ENCODE measurements at regions not wholly inside any gene's neighbourhood (a gene's known extent, or its start where the extent isn't known, plus 50 kb on each side); places are given as distances from the start of the nearest gene placed in this dataset.

DNA sequence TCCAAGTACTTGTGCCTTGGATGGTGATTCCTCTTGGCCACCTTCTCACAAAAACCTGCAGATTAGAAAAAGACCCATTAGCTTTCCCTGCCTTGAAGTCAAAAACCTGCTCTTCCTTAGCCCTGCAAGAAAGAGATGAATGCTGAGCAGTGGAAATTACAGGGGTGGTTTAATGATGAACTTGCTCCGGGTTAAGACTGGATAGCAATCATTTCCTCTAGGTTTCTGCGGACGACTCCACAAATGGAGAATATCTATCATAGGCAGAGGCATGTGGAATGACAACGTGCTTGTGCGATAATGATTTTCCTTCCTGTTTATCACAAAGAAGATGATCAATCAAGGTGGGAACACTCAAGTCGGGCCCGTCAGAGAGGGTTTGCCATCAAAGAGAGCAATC is 201.2 kb upstream of the ERCC4 start (continued):
- TF ChIP-seq, protein P1, sequence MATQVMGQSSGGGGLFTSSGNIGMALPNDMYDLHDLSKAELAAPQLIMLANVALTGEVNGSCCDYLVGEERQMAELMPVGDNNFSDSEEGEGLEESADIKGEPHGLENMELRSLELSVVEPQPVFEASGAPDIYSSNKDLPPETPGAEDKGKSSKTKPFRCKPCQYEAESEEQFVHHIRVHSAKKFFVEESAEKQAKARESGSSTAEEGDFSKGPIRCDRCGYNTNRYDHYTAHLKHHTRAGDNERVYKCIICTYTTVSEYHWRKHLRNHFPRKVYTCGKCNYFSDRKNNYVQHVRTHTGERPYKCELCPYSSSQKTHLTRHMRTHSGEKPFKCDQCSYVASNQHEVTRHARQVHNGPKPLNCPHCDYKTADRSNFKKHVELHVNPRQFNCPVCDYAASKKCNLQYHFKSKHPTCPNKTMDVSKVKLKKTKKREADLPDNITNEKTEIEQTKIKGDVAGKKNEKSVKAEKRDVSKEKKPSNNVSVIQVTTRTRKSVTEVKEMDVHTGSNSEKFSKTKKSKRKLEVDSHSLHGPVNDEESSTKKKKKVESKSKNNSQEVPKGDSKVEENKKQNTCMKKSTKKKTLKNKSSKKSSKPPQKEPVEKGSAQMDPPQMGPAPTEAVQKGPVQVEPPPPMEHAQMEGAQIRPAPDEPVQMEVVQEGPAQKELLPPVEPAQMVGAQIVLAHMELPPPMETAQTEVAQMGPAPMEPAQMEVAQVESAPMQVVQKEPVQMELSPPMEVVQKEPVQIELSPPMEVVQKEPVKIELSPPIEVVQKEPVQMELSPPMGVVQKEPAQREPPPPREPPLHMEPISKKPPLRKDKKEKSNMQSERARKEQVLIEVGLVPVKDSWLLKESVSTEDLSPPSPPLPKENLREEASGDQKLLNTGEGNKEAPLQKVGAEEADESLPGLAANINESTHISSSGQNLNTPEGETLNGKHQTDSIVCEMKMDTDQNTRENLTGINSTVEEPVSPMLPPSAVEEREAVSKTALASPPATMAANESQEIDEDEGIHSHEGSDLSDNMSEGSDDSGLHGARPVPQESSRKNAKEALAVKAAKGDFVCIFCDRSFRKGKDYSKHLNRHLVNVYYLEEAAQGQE (IDR thresholded peaks at IDR 0.05; ENCODE audit: low read depth), result no peak
- TF ChIP-seq EGR1 (IDR thresholded peaks at IDR 0.05; ENCODE audit: low read depth) (no peak), TCF7L2 (IDR thresholded peaks at IDR 0.05; ENCODE audit: borderline replicate concordance, extremely low read depth, insufficient read depth, insufficient read length) (no peak), SP1 (IDR thresholded peaks at IDR 0.05; ENCODE audit: low read depth) (no peak), POLR2A (IDR thresholded peaks at IDR 0.05; ENCODE audit: borderline replicate concordance, extremely low read depth, insufficient read depth, insufficient read length) (no peak)

DNA sequence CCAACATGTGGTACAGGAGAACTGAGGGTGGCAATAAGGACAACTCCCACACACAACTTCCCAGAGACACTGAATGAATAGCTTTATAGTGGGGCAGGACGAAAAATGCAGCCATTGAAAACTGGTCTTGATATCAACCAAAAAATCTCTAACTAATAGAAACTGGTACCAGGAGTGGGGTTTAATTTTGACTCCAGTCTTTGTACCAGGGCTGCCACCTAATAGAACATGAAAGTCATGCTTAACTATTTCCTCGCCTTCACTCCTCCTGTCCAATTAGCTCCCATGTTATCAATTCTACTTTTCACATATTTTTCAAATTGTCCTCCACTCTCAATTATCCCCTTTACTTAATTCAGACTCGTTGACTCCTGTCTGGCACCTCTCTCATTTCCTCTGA is 192.0 kb upstream of the ERCC4 start:
- TF ChIP-seq TCF7L2 (IDR thresholded peaks at IDR 0.05; ENCODE audit: borderline replicate concordance, extremely low read depth, insufficient read depth, insufficient read length), result no peak
- no TSS peak for BruUV-seq (replicated peaks)
- H3K27ac ChIP-seq (ENCODE audit: low read depth, low read length), result no peak overlapping the region
- H3K9ac ChIP-seq (ENCODE audit: low read length), result no peak overlapping the region
- POLR2A ChIA-PET, result no interaction called here
- H3K4me1 ChIP-seq (ENCODE audit: control insufficient read depth in 1 of 2, insufficient read depth in 2 of 2, low read length in 2 of 2), result no peaks in the 10 kb centered on the region
- RAD21 ChIA-PET (ENCODE audit: low non-redundant PET in 1 of 2, low total read pairs in 2 of 2, uncharacterized antibody in 2 of 2, unreplicated experiment in 2 of 2), result no interaction called here
- no peak overlapping the region for H2AFZ ChIP-seq (ENCODE audit: low read depth, low read length, poor library complexity, severe bottlenecking)
- ATAC-seq, result no peak
- H3K79me2 ChIP-seq (ENCODE audit: insufficient read depth, low read length), result no peaks in the 10 kb centered on the region
- CTCF ChIA-PET, result no interaction called here
- intact Hi-C loops (cut with micrococcal nuclease), result no loop called here
- no peaks in the 10 kb centered on the region for H3K36me3 ChIP-seq (ENCODE audit: control insufficient read depth in 1 of 2, insufficient read depth in 2 of 2, low read length in 2 of 2)
- H3K4me3 ChIP-seq (replicated peaks in 1 of 2; ENCODE audit: low read depth in 1 of 2, low read length in 2 of 2), result no peak overlapping the region
- H3K27me3 ChIP-seq (ENCODE audit: insufficient read depth, low read length), result 0 out of 2 replicates have a peak, but pooled peaks cover 4% of the 10 kb centered on the region
- peaks cover 0 to 5% of the 10 kb centered on the region in 2 experiments; a peak in 1 of 4 replicates for H3K9me3 ChIP-seq (ENCODE audit: control insufficient read depth in 1 of 2, insufficient read depth in 1 of 2, low read depth in 1 of 2, low read length in 2 of 2)
- H3K9me2 ChIP-seq (ENCODE audit: insufficient read depth), result no peaks in the 10 kb centered on the region
- no peak for DNase-seq (ENCODE audit: low read depth, low spot score)
- no peaks in the 10 kb centered on the region for H4K20me1 ChIP-seq (ENCODE audit: insufficient read depth)
- no peak overlapping the region for H3K4me2 ChIP-seq (ENCODE audit: low read length)
